Left ventricle myocardium inferior (tissue), 1 donor: ENCODE measurements at regions not wholly inside any gene's neighbourhood (a gene's known extent, or its start where the extent isn't known, plus 50 kb on each side); places are given as distances from the start of the nearest gene placed in this dataset.
A peak's percentile ranks its signal among the peaks of the same experiment; 100 is the strongest.

Experiments
- DNase-seq: peaks from one replicate; pipeline ENCODE4 v3.0.0-alpha.2; 2020
- H3K27ac ChIP-seq: fragments of 200-600 bp; replicated peaks from 2 replicates; pipeline ENCODE4 v1.8.0; 2021
- H3K27me3 ChIP-seq: fragments of 200-600 bp; 2 replicates; pipeline ENCODE4 v1.8.0; 2021; ENCODE audit warnings: low read depth
- H3K36me3 ChIP-seq: fragments of 200-600 bp; 2 replicates; pipeline ENCODE4 v1.8.0; 2021
- H3K4me1 ChIP-seq: fragments of 200-600 bp; 2 replicates; pipeline ENCODE4 v1.8.0; 2021
- H3K4me3 ChIP-seq: fragments of 200-600 bp; 2 replicates; pipeline ENCODE4 v1.8.0; 2021; ENCODE audit warnings: mild to moderate bottlenecking, moderate library complexity
- H3K9me3 ChIP-seq: fragments of 200-600 bp; replicated peaks from 2 replicates; pipeline ENCODE4 v1.8.0; 2021
- CTCF ChIP-seq: fragments of 200-600 bp; IDR thresholded peaks from 2 replicates; pipeline ENCODE4 v1.8.0; 2021; ENCODE audit warnings: antibody characterized with exemption, mild to moderate bottlenecking, borderline replicate concordance
- intact Hi-C: fragments of 100-400 bp; cut with micrococcal nuclease; formaldehyde crosslinking; loops from one replicate; pipeline ENCODE4 v1.11.0; 2022
- donor health status: DM: no; HTN: yes; CAD: no; lungs with severe emphysema.

GRCh38 chr1:39134768-39135333 lies 69.6 kb upstream of the MACF1 start:
- Histone ChIP-seq H3K27ac (no peak overlapping the region), H3K4me1 (peaks cover 51% of the 10 kb centered on the region), H3K36me3 (no peaks in the 10 kb centered on the region), H3K27me3 (no peaks in the 10 kb centered on the region), H3K4me3 (no peak overlapping the region), H3K9me3 (no peaks in the 10 kb centered on the region)
- no peak for DNase-seq
- no peak for TF ChIP-seq CTCF
- intact Hi-C loops: no loop called here

- no peak overlapping the region for H3K27ac ChIP-seq
- intact Hi-C loops: no loop called here
- peaks cover 42% of the 10 kb centered on the region for H3K4me1 ChIP-seq
- H3K36me3 ChIP-seq: no peaks in the 10 kb centered on the region
- H3K4me3 ChIP-seq: no peak overlapping the region
- no peak for TF ChIP-seq CTCF
- no peak for DNase-seq
- no peaks in the 10 kb centered on the region for H3K9me3 ChIP-seq
- no peaks in the 10 kb centered on the region for H3K27me3 ChIP-seq
These were observed 67.9 kb upstream of the MACF1 start for GRCh38 chr1:39136638-39137037.

GRCh38 chr1:39139723-39140360 lies 64.7 kb upstream of the MACF1 start:
- Histone ChIP-seq H3K36me3 (no peaks in the 10 kb centered on the region), H3K4me1 (peaks cover 36% of the 10 kb centered on the region), H3K27ac (no peak overlapping the region), H3K27me3 (no peaks in the 10 kb centered on the region), H3K4me3 (no peak overlapping the region), H3K9me3 (no peaks in the 10 kb centered on the region)
- intact Hi-C loops: no loop called here
- DNase-seq: no peak
- no peak for TF ChIP-seq CTCF

- no peak for TF ChIP-seq CTCF
- H3K36me3 ChIP-seq: no peaks in the 10 kb centered on the region
- H3K27ac ChIP-seq: peak overlapping the region; percentile 13
- peaks cover 31% of the 10 kb centered on the region for H3K4me1 ChIP-seq
- no peak overlapping the region for H3K4me3 ChIP-seq
- DNase-seq: no peak
- no peaks in the 10 kb centered on the region for H3K27me3 ChIP-seq
- no peaks in the 10 kb centered on the region for H3K9me3 ChIP-seq
- intact Hi-C loops: no loop called here
These were observed 62.6 kb upstream of the MACF1 start for GRCh38 chr1:39141925-39142324.

GRCh38 chr1:39142401-39143060 lies 62.0 kb upstream of the MACF1 start:
- no peaks in the 10 kb centered on the region for H3K27me3 ChIP-seq
- H3K27ac ChIP-seq: peak overlapping the region; percentile 13
- intact Hi-C loops: no loop called here
- no peaks in the 10 kb centered on the region for H3K36me3 ChIP-seq
- H3K4me3 ChIP-seq: no peak overlapping the region
- H3K9me3 ChIP-seq: no peaks in the 10 kb centered on the region
- H3K4me1 ChIP-seq: peaks cover 34% of the 10 kb centered on the region
- DNase-seq: no peak
- no peak for TF ChIP-seq CTCF
